T-cell (primary cell): ENCODE measurements at regions not wholly inside any gene's neighbourhood (a gene's known extent, or its start where the extent isn't known, plus 50 kb on each side); places are given as distances from the start of the nearest gene placed in this dataset.

Source experiments
- ATAC-seq, 4 experiments: fragments of 200-7000 bp in 3 of 4; fragments of 150-1000 bp in 1 of 4; cut with Tn5 transposase; replicated peaks in 1 of 4; 1 replicate in 3 of 4; 2 replicates in 1 of 4; pipeline ENCODE4 v1.10.0; 2021; ENCODE audit warnings: moderate library complexity in 3 of 4, mild to moderate bottlenecking in 2 of 4, moderate number of reproducible peaks in 1 of 4
- CTCF ChIA-PET, 2 donors: fragments of 300-600 bp; sonication (Branson Sonifier 250); formaldehyde crosslinking; loops; one replicate each; lab custom pipeline; 2022; ENCODE audit warnings: antibody characterized with exemption in 2 of 2; lab: Charles Lee
- POLR2A ChIA-PET, 2 donors: fragments of 300-600 bp; sonication (Branson Sonifier 250); formaldehyde crosslinking; loops; one replicate each; lab custom pipeline; 2022; ENCODE audit warnings: antibody characterized with exemption in 2 of 2; lab: Charles Lee
- DNase-seq, 35 experiments: peaks; one replicate each; pipeline versions ENCODE4 v3.0.0 to v3.0.0-alpha.2; 2013 to 2023
- H3K27ac ChIP-seq: one replicate; pipeline ENCODE4 v1.5.1; 2013; ENCODE audit warnings: low read length
- H3K27me3 ChIP-seq, 2 experiments: replicated peaks in 1 of 2; 1 replicate in 1 of 2; 2 replicates in 1 of 2; pipeline versions ENCODE4 v1.6.1 to v1.7.0; 2013; ENCODE audit warnings: low read length in 1 of 2, mixed read lengths in 1 of 2; ENCODE audit not compliant: control insufficient read depth in 2 of 2, insufficient read depth in 2 of 2; ENCODE audit errors: extremely low read depth in 1 of 2
- H3K36me3 ChIP-seq, 2 donors: 1 replicate in 1 of 2; 2 replicates in 1 of 2; pipeline versions ENCODE4 v1.6.1 to v1.7.0; 2013; ENCODE audit warnings: low read length in 1 of 2; ENCODE audit not compliant: control insufficient read depth in 2 of 2, insufficient read depth in 1 of 2; ENCODE audit errors: extremely low read depth in 1 of 2
- H3K4me1 ChIP-seq, 2 experiments: 1 replicate in 1 of 2; 2 replicates in 1 of 2; pipeline versions ENCODE4 v1.6.1 to v1.7.0; 2013; ENCODE audit warnings: low read length in 2 of 2, mixed read lengths in 1 of 2; ENCODE audit not compliant: insufficient read depth in 2 of 2, control insufficient read depth in 1 of 2; ENCODE audit errors: extremely low read depth in 1 of 2
- H3K4me3 ChIP-seq, 2 donors: 1 replicate in 1 of 2; 2 replicates in 1 of 2; pipeline versions ENCODE4 v1.5.1 to v1.7.0; 2013; ENCODE audit warnings: mild to moderate bottlenecking in 2 of 2, low read length in 1 of 2, moderate library complexity in 1 of 2; ENCODE audit not compliant: control insufficient read depth in 1 of 2; ENCODE audit errors: extremely low read depth in 1 of 2
- H3K9me3 ChIP-seq: 2 replicates; pipeline ENCODE4 v1.7.0; 2013
- H3K27ac Mint-ChIP-seq, 2 donors: one replicate each; pipeline ENCODE4 v1.8.0; 2020 to 2021; ENCODE audit warnings: mild to moderate bottlenecking in 2 of 2, mixed read lengths in 2 of 2
- H3K27me3 Mint-ChIP-seq, 2 donors: one replicate each; pipeline ENCODE4 v1.8.0; 2021 to 2022; ENCODE audit warnings: mixed read lengths in 2 of 2
- H3K36me3 Mint-ChIP-seq: one replicate; pipeline ENCODE4 v1.8.0; 2021; ENCODE audit warnings: mixed read lengths
- H3K4me1 Mint-ChIP-seq, 3 donors: one replicate each; pipeline ENCODE4 v1.8.0; 2020 to 2022; ENCODE audit warnings: mixed read lengths in 3 of 3, mild to moderate bottlenecking in 1 of 3
- H3K4me3 Mint-ChIP-seq, 3 donors: one replicate each; pipeline ENCODE4 v1.8.0; 2020 to 2022; ENCODE audit warnings: mild to moderate bottlenecking in 3 of 3, mixed read lengths in 3 of 3, moderate library complexity in 3 of 3
- H3K9me3 Mint-ChIP-seq, 3 donors: one replicate each; pipeline ENCODE4 v1.8.0; 2020 to 2022; ENCODE audit warnings: mixed read lengths in 3 of 3
- WGBS: methylation state at CpG from one replicate; pipeline ENCODE4 v1.1.5; 2013; ENCODE audit warnings: missing lambda C conversion rate; ENCODE audit not compliant: insufficient coverage; 5-methylcytosine and 5-hydroxymethylcytosine counted together

DNA sequence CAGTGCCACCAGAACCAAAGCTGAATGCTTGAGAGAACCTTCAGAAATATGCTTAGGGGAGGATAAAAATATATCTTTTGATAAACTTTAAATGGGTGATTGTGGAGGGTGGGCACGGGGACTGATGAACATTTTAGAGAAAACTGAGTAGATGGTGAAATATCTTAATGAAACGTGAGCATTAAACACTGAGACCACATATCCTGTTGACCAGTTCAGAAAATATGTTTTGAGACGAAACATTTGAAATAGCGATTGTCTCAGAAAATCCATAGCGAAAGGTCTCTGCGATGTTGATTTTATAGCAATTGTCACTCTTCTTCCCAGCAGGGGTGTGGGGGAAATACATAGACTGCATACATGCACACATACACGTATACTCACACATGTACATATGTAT is 231.0 kb downstream of the ESM1 start:
- peaks cover 3 to 25% of the 10 kb centered on the region in 2 experiments for H3K4me1 ChIP-seq
- Mint-ChIP-seq H3K27me3 (no peaks in the 10 kb centered on the region), H3K36me3 (no peaks in the 10 kb centered on the region), H3K27ac (no peak overlapping the region), H3K4me3 (no peak overlapping the region), H3K4me1 (peaks cover 18 to 25% (median 24%) of the 10 kb centered on the region in 3 donors), H3K9me3 (peaks cover 0 to 5% (median 0%) of the 10 kb centered on the region in 3 donors)
- 100% methylated on average over 4 of the region's 7 CpGs for WGBS
- ChIA-PET POLR2A (interaction anchor here in 1 of 2 donors (0.6 kb wide), 1 partner anchor 223 kb away, joined by 5 read pairs; no protein-coding TSS in a partner anchor), CTCF (no interaction called here)
- H3K27me3 ChIP-seq: no peaks in the 10 kb centered on the region
- no peaks in the 10 kb centered on the region for H3K9me3 ChIP-seq
- H3K36me3 ChIP-seq: no peaks in the 10 kb centered on the region
- ATAC-seq: no peak
- DNase-seq: no peak
- no peak overlapping the region for H3K4me3 ChIP-seq
- no peak overlapping the region for H3K27ac ChIP-seq

DNA sequence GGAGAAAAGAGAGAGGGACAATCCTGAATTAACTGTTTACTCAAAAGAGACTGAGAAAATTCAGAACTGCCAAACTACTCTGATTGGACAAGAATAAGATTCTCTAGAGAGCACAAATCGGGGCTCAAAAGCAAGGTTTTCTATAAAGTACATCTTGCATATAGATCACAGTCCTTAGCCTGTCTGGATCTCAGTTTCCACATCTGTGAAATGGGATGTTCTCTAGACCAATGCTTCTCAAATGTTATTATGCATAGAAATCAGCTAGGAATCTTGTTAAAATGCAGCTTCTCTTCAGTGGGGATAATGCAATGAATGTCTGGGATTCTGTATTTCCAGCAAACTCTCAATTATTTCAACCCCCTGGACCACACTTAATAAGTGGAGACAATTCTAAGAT is 231.6 kb downstream of the ESM1 start:
- ChIA-PET CTCF (no interaction called here), POLR2A (interaction anchor here in 1 of 2 donors (0.6 kb wide), 1 partner anchor 222 kb away, joined by 5 read pairs; no protein-coding TSS in a partner anchor)
- Histone ChIP-seq H3K27ac (no peak overlapping the region), H3K4me3 (no peak overlapping the region), H3K9me3 (no peaks in the 10 kb centered on the region), H3K36me3 (no peaks in the 10 kb centered on the region), H3K27me3 (no peaks in the 10 kb centered on the region), H3K4me1 (peaks cover 3 to 25% of the 10 kb centered on the region in 2 experiments)
- no CpG with 5 or more reads among the region's 1 CpG for WGBS
- H3K27ac Mint-ChIP-seq: no peak overlapping the region
- no peak for DNase-seq
- H3K4me1 Mint-ChIP-seq: peaks cover 18 to 25% (median 24%) of the 10 kb centered on the region in 3 donors
- no peak overlapping the region for H3K4me3 Mint-ChIP-seq
- no peaks in the 10 kb centered on the region for H3K36me3 Mint-ChIP-seq
- peaks cover 0 to 5% (median 0%) of the 10 kb centered on the region in 3 donors for H3K9me3 Mint-ChIP-seq
- H3K27me3 Mint-ChIP-seq: no peaks in the 10 kb centered on the region
- ATAC-seq: no peak

- Mint-ChIP-seq H3K4me1 (peaks cover 18 to 25% (median 24%) of the 10 kb centered on the region in 3 donors), H3K27me3 (no peaks in the 10 kb centered on the region), H3K9me3 (peaks cover 0 to 5% (median 0%) of the 10 kb centered on the region in 3 donors), H3K27ac (no peak overlapping the region), H3K4me3 (peak overlapping the region in 1 of 3 donors; percentile 20), H3K36me3 (no peaks in the 10 kb centered on the region)
- ATAC-seq (peak in 3 of 4 experiments; percentile 40 to 58 (median 40)), DNase-seq (peak in 3 of 35 experiments; percentile 6 to 41 (median 13))
- Histone ChIP-seq H3K9me3 (no peaks in the 10 kb centered on the region), H3K27me3 (no peaks in the 10 kb centered on the region), H3K4me1 (peaks cover 3 to 25% of the 10 kb centered on the region in 2 experiments), H3K4me3 (no peak overlapping the region), H3K27ac (no peak overlapping the region), H3K36me3 (no peaks in the 10 kb centered on the region)
- ChIA-PET CTCF (interaction anchor here in 1 of 2 donors (0.6 to 1.1 kb wide), 2 partner anchors 9 to 30 kb away, joined by 3 to 8 read pairs; no protein-coding TSS in a partner anchor), POLR2A (no interaction called here)
- 33% methylated on average over 3 of the region's 4 CpGs for WGBS
Observed at GRCh38 chr5:54753034-54753433, 232.4 kb downstream of the ESM1 start.

DNA sequence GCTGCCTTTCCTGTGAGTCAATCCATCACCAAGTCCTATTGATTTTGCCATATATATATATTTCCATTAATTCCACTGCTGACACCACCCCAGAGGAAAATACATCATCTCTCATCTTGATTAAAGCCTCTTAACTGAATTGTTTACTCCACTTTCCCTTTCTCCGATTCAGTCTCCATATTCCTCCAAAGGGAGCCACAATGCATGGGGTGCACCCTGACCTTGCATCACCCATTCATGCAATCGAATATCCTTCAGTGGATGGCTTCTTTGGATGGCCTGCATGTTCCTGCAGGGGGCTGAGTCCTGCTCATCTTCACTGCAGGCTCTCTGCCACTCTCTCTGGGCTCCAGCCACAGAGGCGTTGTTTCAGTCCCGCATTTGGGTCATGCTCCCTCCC is 231.0 kb downstream of the SNX18 start:
- no peak for DNase-seq
- Histone ChIP-seq H3K36me3 (no peaks in the 10 kb centered on the region), H3K4me1 (peaks cover 6 to 34% of the 10 kb centered on the region in 2 experiments), H3K9me3 (no peaks in the 10 kb centered on the region), H3K27me3 (no peaks in the 10 kb centered on the region), H3K27ac (no peak overlapping the region), H3K4me3 (no peak overlapping the region)
- WGBS: 85% methylated on average over 4 of the region's 4 CpGs
- Mint-ChIP-seq H3K9me3 (no peaks in the 10 kb centered on the region), H3K36me3 (no peaks in the 10 kb centered on the region), H3K27ac (no peak overlapping the region), H3K4me1 (peaks cover 20 to 29% (median 24%) of the 10 kb centered on the region in 3 donors), H3K27me3 (no peaks in the 10 kb centered on the region), H3K4me3 (no peak overlapping the region)
- no peak for ATAC-seq
- ChIA-PET POLR2A (interaction anchor here in 1 of 2 donors (0.6 kb wide), 1 partner anchor 50 kb away, joined by 9 read pairs; no protein-coding TSS in a partner anchor), CTCF (interaction anchor here in 1 of 2 donors (0.7 kb wide), 1 partner anchor 426 kb away, joined by 7 read pairs; no protein-coding TSS in a partner anchor)

- Histone ChIP-seq H3K4me3 (no peak overlapping the region), H3K27ac (no peak overlapping the region), H3K27me3 (no peaks in the 10 kb centered on the region), H3K9me3 (no peaks in the 10 kb centered on the region), H3K36me3 (no peaks in the 10 kb centered on the region), H3K4me1 (peaks cover 6 to 32% of the 10 kb centered on the region in 2 experiments)
- CTCF ChIA-PET: no interaction called here
- H3K36me3 Mint-ChIP-seq: no peaks in the 10 kb centered on the region
- no peak overlapping the region for H3K27ac Mint-ChIP-seq
- peaks cover 18 to 34% (median 30%) of the 10 kb centered on the region in 3 donors for H3K4me1 Mint-ChIP-seq
- no peaks in the 10 kb centered on the region for H3K27me3 Mint-ChIP-seq
- no peak overlapping the region for H3K4me3 Mint-ChIP-seq
- ATAC-seq (no peak), DNase-seq (no peak)
- POLR2A ChIA-PET: no interaction called here
- H3K9me3 Mint-ChIP-seq: no peaks in the 10 kb centered on the region
- WGBS: 97% methylated on average over 10 of the region's 10 CpGs
Observed at GRCh38 chr5:54746777-54747398, 229.3 kb downstream of the SNX18 start.

GRCh38 chr5:54746346-54746745 is 228.8 kb downstream of the SNX18 start:
- no peak overlapping the region for H3K4me3 Mint-ChIP-seq
- no peaks in the 10 kb centered on the region for H3K36me3 ChIP-seq
- DNase-seq (no peak), ATAC-seq (no peak)
- H3K4me1 ChIP-seq: peaks cover 6 to 32% of the 10 kb centered on the region in 2 experiments
- no peak overlapping the region for H3K4me3 ChIP-seq
- H3K27me3 Mint-ChIP-seq: no peaks in the 10 kb centered on the region
- POLR2A ChIA-PET: no interaction called here
- WGBS: 95% methylated on average over 5 of the region's 8 CpGs
- H3K27ac Mint-ChIP-seq: no peak overlapping the region
- no peak overlapping the region for H3K27ac ChIP-seq
- H3K4me1 Mint-ChIP-seq: peaks cover 18 to 34% (median 30%) of the 10 kb centered on the region in 3 donors
- H3K27me3 ChIP-seq: no peaks in the 10 kb centered on the region
- no peaks in the 10 kb centered on the region for H3K9me3 ChIP-seq
- H3K9me3 Mint-ChIP-seq: no peaks in the 10 kb centered on the region
- H3K36me3 Mint-ChIP-seq: no peaks in the 10 kb centered on the region
- CTCF ChIA-PET: no interaction called here
